ES-I3 (cell line): ENCODE measurements at regions not wholly inside any gene's neighbourhood (a gene's known extent, or its start where the extent isn't known, plus 50 kb on each side); places are given as distances from the start of the nearest gene placed in this dataset.

ENCODE experiments used
- H3K36me3 ChIP-seq: 2 replicates; pipeline ENCODE4 v1.6.1; 2013; ENCODE audit warnings: mild to moderate bottlenecking, low read length, control low read depth, moderate library complexity; ENCODE audit not compliant: insufficient read depth
- H3K4me1 ChIP-seq: 2 replicates; pipeline ENCODE4 v1.6.1; 2013; ENCODE audit warnings: mild to moderate bottlenecking, control low read depth, low read length; ENCODE audit not compliant: insufficient read depth
- H3K9ac ChIP-seq: 2 replicates; pipeline ENCODE4 v1.6.1; 2013; ENCODE audit warnings: low read depth, mild to moderate bottlenecking, low read length, moderate library complexity
- H3K9me3 ChIP-seq: 2 replicates; pipeline ENCODE4 v1.6.1; 2013; ENCODE audit warnings: mild to moderate bottlenecking, low read length, moderate library complexity; ENCODE audit not compliant: control insufficient read depth, insufficient read depth

DNA sequence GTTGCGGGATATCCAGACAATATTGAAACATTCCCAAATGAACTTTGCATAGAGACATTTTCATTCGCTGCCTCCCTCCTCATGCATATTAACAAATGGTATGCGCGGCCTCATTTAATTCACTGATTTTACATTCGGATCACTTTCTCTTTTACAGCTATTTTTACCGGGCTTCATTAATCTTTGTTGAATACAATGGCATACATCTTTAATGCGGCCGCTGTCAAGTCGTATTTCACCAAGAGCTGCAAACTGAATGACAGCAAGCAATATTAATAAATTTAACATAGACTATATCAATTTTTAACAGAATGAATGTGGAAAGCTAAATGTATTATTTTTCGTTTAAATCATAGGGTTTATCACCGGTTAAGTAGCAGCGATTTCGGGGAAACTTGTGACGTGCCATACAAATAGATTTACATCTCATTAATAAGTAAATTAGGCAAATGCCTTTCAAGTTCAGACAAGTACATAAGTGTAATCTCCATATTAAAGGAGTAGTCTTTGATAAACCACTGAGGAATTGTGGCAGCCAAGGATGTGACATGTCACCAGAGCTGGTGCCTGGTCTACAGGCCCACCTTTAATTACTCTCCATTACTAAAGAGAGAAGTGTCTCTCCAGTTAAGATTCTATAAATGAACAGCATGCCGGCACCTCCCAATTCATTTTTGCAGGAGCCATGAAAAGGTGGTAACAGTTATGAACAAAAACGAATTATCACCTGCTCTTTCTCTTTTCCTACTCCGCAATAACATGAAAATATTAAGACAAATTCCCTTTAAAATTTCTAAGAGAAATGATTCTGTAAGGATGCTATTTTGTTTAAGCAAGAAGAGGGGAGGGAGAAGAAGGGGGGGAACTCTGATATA lies 568.9 kb upstream of the MKI67 start:
- no peaks in the 10 kb centered on the region for H3K9me3 ChIP-seq
- H3K36me3 ChIP-seq: no peaks in the 10 kb centered on the region
- H3K9ac ChIP-seq: no peak overlapping the region
- H3K4me1 ChIP-seq: peaks cover 11% of the 10 kb centered on the region

DNA sequence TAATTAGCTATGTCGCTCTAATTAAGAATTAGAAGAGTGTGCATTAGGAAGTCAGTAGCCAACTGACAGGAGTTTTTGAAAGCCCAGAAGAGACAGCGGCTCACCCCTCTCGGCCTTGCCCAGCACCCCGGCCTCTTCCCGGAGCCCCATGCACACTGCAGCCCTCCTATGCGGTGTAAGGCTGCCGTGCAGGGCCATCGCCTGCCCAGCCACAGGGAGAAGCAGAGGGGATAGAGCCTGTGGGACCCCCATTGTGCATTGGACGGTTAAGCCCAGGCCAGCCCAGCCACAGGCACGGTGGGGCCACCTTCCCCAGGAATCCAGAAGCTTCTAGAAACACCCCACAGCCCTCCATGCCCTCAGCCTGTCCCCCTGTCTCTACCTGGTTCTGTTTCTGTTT lies 569.7 kb upstream of the MKI67 start:
- Histone ChIP-seq H3K9ac (no peak overlapping the region), H3K4me1 (peaks cover 11% of the 10 kb centered on the region), H3K9me3 (no peaks in the 10 kb centered on the region), H3K36me3 (no peaks in the 10 kb centered on the region)

DNA sequence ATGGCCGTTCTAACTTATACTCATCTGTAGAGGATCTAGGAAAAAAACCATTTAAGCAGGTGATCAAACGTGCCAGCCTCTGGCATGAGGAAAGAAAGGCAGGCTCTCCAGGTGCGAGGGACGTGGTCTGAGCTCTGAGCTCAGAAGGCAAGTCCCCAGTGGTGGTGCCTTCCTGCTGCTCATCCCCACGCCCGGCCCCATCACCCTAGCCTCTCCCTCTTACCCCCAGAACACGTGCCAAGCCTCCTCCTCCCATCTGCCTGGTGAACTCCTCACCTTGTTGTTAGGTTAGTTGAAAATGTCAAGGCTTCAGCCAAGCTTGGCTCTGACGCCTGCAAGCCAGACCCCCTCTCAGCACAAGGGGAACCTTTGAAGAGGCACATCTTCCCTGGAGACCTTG lies 571.2 kb upstream of the MKI67 start:
- Histone ChIP-seq H3K9ac (no peak overlapping the region), H3K9me3 (no peaks in the 10 kb centered on the region), H3K4me1 (peaks cover 7% of the 10 kb centered on the region; the same call in 1 of the 2 replicates), H3K36me3 (no peaks in the 10 kb centered on the region)

DNA sequence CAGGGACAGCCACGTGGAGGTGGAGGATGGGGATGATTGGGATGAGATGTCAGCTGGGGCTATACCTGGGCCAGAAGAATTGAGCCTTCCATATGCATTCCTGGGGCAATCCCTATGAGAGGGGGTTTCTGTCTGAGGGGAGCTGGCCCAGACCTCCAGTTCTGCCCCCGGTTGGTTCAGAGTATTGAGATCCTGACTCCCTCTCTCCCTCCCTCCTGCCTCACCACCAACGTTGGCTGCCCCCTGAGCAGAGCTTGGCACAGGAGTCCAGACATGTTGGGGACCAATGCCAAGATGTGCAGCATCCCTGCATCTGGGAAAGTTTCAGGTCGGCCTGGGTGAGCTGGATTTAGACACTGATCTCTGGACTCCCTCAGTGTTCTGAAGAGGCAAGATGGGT lies 575.2 kb upstream of the MKI67 start:
- H3K9ac ChIP-seq: no peak overlapping the region

DNA sequence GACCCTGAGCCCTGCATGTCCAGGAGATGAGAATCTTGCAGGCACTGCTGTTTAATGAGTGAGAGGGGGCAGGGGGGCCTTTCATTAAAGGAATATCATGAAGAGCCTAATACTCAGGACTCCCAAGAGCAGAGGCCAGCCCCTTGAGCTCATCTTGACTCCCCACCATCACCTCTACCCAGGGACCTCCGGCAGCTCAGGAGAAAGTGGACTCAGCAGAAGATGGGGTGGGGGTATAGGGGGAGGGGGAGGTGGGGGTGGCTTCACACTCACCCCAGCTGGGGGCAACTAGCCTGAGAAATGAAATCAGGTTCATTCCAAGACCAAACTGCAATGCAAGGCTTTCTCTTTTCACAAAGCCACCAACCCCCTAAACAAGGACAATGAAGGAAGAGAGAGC lies 575.6 kb upstream of the MKI67 start:
- no peak overlapping the region for H3K9ac ChIP-seq
- no peaks in the 10 kb centered on the region for H3K4me1 ChIP-seq
- H3K9me3 ChIP-seq: no peaks in the 10 kb centered on the region
- no peaks in the 10 kb centered on the region for H3K36me3 ChIP-seq

More for the DNA sequence above, 575.2 kb upstream of the MKI67 start:
- H3K36me3 ChIP-seq: no peaks in the 10 kb centered on the region
- no peaks in the 10 kb centered on the region for H3K4me1 ChIP-seq
- no peaks in the 10 kb centered on the region for H3K9me3 ChIP-seq

DNA sequence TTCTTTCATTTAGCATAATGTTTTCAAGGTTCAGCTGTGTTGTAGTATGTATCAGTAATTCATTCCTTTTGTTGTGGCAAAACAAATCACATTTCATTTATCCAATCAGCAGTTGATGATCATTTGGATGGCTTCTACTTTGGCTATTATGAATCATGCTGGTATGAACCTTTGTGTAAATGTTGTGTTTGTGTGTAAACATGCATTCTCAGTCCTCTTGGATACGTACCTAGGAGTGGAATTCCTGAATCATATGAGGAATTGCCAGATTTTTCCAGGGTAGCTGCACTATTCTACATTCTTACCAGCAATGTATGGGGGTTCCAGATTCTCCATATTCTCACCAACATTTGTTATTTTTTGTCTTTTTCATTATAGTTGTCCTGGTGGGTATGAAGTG lies 578.5 kb upstream of the MKI67 start:
- H3K9ac ChIP-seq: no peak overlapping the region
- H3K4me1 ChIP-seq: no peaks in the 10 kb centered on the region
- H3K9me3 ChIP-seq: no peaks in the 10 kb centered on the region
- H3K36me3 ChIP-seq: no peaks in the 10 kb centered on the region

DNA sequence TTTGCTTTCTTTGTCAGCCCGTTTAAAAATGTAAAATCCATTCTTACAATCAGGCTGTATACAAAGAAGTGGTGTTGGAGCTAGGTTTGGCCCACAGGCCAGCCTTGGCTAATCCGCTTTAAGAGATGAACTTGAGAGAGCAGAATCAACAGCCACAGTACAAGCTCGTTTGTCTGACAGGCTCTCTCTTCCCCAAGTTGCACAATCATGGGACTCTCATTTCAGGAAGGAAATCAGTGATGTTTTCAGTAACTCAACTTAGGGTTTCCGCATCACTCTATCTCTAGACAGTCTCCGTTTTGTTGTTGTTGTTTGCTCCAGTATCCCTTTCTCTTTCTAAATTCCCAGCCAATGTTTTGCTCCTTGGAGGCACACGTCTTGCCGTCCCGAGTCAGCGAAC lies 582.0 kb upstream of the MKI67 start:
- no peaks in the 10 kb centered on the region for H3K36me3 ChIP-seq
- H3K9me3 ChIP-seq: no peaks in the 10 kb centered on the region
- no peaks in the 10 kb centered on the region for H3K4me1 ChIP-seq
- H3K9ac ChIP-seq: no peak overlapping the region

DNA sequence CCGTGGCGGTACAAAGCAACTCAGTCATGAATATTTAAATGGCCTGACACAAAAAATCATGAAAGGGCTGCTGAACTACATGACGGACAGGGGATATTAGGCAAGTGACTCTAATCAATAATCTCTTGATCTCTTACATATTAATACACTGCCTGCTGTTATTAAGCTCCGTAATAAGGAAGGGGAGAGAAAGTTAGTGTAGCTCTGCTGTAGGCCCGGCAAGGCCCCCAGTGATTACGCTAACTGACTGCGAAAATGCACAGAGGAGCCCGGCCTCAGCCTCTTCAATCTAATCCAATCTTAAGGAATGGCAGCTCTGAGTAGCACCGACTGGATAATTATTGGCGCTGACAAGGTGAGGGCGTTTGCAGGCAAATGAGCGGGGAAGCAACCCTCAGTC lies 583.5 kb upstream of the MKI67 start:
- no peaks in the 10 kb centered on the region for H3K36me3 ChIP-seq
- no peak overlapping the region for H3K9ac ChIP-seq
- H3K9me3 ChIP-seq: no peaks in the 10 kb centered on the region
- H3K4me1 ChIP-seq: no peaks in the 10 kb centered on the region

DNA sequence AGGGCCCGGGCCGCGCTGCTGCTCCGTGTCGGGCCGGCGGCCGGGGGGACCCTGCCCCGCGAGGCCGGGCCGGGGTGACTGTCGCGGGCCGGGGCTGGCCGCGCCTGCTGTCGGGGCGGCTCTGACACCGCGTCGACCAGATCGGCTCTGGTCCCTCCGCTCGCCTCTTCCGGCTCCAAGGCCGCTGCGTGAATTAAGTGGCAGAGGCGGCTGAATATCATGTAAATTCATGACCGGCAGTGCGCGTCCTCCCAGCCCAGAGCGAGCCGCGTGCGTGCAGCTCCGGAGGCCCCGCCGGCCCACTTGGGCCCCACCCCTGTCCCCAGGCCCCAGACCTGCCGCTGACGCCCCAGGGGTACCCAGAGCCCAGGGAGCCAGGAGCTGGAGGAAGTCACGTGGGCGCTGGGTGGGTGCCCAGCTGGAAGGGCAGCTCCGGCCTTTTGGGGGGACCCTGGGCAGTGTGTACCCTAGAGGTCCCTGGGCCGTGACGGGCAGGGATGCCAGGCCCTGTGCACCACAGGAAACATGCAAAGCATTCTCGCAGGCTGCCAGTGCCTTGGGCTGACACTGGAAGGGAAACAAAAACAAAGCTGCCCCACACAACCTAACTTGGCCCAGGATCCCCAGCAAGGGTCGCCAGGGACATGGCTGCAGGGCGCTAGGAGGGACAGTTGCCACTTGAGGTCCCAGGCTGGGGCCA lies 584.0 kb upstream of the MKI67 start:
- no peaks in the 10 kb centered on the region for H3K36me3 ChIP-seq
- no peaks in the 10 kb centered on the region for H3K4me1 ChIP-seq
- no peak overlapping the region for H3K9ac ChIP-seq
- H3K9me3 ChIP-seq: no peaks in the 10 kb centered on the region

DNA sequence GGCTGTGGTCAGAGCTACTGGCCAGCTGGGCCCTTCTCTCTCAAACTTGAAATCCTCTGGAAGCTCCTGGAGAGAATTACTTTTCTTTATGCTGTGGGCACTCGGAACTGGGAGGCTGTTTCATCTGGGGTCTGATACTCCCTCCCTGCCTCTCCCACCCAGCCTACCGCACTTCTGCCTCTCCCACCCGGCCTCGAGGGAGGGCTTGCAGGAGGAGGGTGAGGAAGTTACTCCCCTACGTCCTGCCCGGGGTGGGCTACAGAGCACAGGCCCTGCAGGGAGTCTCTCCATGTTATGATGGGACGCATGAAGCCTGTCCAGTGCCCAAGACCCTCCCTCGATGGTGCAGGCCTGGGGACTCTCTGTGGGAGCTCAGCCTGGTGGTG lies 584.6 kb upstream of the MKI67 start:
- Histone ChIP-seq H3K4me1 (no peaks in the 10 kb centered on the region), H3K9me3 (no peaks in the 10 kb centered on the region), H3K36me3 (no peaks in the 10 kb centered on the region), H3K9ac (no peak overlapping the region)

DNA sequence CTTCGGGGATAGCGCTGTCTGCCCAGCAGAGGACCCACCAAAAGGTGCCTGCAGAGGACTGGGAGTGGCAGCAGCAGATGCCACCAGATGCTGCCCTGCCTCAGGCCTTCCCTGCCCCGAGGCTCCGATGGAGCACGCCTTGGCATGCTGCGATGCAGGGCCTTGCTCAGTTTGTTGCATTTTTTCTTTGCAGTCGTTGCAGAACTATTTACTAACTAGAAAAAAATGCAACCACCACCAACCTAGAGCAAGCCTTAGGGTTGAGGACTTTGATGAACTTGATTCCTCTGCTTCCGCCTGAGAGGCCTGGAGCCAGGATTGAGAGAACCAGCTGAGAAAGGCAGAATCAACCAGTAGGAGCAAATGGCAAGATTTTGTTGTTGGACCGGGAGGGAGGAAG lies 585.6 kb upstream of the MKI67 start:
- Histone ChIP-seq H3K4me1 (no peaks in the 10 kb centered on the region), H3K9ac (no peak overlapping the region), H3K9me3 (no peaks in the 10 kb centered on the region), H3K36me3 (no peaks in the 10 kb centered on the region)

DNA sequence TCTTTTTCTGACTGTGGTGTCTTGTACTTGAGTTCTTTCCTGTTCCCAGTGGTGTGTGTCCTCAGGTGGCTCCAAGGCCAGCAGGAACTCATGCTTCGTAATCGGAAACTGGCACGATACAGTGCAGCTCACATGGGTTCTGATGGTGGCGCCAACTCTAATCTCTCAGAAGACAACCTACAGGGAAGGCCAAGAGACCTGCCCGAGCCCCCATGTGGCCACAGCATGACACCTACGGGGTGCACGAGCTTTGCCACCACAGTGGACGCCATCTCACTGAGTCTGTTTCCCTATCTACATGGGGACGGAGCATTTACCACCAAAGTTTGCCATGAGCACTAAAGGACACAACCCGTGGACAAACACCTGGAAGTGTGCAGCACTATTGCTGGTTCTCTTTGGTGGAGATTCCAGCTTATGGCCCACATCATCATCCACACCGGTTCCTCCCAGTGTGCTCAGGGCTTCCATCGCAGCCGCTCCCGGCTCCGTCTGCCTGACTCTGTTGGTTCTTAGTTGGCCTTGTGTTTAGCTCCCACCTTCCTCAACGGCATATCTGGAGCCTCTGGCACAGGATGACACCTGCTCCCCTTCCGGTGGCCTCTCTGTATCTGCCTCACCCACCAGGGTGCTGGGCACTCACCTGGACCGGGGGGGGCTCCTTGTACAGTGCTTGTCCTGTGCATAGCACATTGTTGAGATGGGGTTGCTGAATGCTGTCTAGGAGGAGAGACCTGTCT lies 586.6 kb upstream of the MKI67 start:
- H3K36me3 ChIP-seq: no peaks in the 10 kb centered on the region
- no peaks in the 10 kb centered on the region for H3K4me1 ChIP-seq
- H3K9me3 ChIP-seq: no peaks in the 10 kb centered on the region
- no peak overlapping the region for H3K9ac ChIP-seq

DNA sequence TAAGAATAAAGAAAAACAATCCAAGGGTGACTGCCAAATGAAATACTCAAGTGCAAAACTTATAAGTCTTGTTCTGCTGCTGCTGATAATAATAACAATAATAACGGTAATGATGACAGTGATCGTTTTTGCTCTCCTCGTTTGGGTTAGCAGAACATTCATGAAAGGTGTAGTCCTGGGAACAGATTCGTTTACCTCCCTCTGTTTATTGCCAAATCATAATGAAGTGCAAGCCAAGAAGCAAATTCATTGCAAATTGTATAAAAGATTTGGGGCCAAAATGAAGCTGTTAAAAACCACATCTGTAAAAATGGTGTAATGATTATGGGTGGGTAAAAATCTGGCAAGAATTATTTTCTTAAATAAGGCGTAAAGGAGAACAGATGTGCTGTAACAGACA lies 587.2 kb upstream of the MKI67 start:
- Histone ChIP-seq H3K9me3 (no peaks in the 10 kb centered on the region), H3K36me3 (no peaks in the 10 kb centered on the region), H3K4me1 (no peaks in the 10 kb centered on the region), H3K9ac (no peak overlapping the region)

DNA sequence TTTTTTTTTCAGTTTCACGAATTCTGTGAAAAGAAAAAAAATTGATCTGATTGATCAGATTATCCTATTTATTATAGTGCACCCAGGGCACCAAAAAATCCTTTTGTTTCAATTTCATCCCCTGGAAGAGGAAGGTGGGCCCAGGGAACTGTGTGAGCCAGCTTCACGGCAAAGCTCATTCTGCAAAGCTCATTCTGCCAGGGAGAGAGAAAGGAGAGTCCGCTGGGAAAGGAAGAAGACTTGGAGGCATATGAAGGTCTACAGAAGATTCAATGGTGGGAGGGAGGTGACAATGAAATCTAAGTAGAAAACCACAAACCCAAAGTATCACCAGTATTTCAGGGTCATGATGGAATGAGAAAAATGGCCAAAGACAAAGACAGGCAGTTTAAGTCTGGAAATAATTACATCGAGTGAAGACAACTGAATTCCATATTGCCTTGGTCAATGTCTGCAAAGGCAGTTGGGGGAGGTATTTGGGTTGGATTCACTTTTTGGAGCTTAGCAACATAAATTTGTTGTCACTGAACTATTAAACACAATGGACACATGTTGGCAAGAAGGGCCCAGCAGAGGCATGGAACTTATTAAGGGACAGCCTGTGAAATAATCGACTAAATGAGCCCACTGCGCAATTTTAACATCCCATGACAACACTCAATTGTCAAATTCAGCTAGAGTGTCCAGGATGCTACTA lies 587.8 kb upstream of the MKI67 start:
- no peaks in the 10 kb centered on the region for H3K9me3 ChIP-seq
- H3K4me1 ChIP-seq: no peaks in the 10 kb centered on the region
- H3K36me3 ChIP-seq: no peaks in the 10 kb centered on the region
- H3K9ac ChIP-seq: no peak overlapping the region
